GM18867 (cell line): ENCODE measurements at regions not wholly inside any gene's neighbourhood (a gene's known extent, or its start where the extent isn't known, plus 50 kb on each side); places are given as distances from the start of the nearest gene placed in this dataset.
"Not testable (repeated sequence)": the region's sequence is repeated elsewhere in the genome, so short reads cannot be mapped to it uniquely, and the experiment has no call there.

Source experiments
- ATAC-seq: cut with Tn5 transposase; IDR thresholded peaks from one replicate; pipeline ENCODE4 v1.9.1; 2021; ENCODE audit warnings: mild to moderate bottlenecking, moderate library complexity; ENCODE audit not compliant: unreplicated experiment

GRCh38 chr4:58871509-58871908 is 1761.3 kb upstream of the IGFBP7 start:
- ATAC-seq: no peak

DNA sequence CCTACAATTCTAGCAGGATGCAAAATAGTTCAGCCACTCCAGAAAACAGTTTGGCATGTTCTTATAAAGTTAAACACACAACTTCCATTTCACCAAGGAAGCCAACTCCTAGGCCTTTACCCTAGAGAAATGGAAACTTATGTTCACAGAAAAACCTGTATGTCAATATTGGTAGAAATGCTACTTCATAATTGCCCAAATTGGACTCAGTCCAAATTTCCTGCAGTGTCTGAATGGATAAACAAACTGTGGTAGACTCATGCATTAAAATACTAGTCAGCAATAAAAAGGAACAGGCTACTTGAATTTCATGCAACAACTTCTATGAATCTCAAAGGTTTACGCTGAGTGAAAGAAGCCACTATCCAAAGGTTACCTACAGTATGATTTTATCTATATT is 1738.8 kb upstream of the IGFBP7 start:
- no peak for ATAC-seq

DNA sequence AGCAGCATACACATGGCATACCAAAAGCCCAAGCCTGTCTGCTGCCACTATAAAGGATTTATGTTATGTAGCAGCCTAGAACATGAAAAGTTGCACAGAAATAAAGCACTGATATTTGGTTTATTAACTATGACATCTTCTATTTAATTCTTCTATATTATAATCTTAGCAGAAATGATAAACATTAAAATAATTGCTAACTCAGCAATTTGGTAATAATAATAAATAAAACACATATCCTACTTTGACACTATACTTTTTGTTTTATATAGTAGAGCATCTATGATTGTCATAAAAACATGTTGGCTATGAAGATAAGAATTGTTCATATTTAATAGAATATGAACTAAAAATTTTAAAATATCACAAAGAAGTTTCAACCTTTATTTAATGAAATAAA is 1733.3 kb upstream of the IGFBP7 start:
- ATAC-seq: no peak

GRCh38 chr4:58833126-58833525 is 1722.9 kb upstream of the IGFBP7 start:
- ATAC-seq: no peak

DNA sequence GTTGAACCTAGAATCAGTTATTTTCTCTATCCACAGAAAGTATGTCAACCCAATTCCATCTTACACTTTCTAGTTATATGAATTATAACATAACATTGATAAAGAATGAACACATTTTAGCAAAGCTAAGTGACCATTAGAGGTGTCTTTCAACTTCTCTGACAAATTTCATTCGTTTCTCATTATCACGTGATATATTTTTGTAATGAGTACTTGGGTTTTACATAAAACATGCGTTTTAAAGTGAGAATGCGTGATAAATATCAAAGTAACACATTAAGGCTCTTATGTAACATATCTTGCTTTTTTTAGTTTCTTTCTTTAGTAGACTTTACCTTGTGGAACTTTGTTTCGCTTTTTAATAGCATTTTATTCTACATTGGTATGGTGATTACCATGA is 1715.1 kb upstream of the IGFBP7 start:
- no peak for ATAC-seq

GRCh38 chr4:58818560-58818959 is 1708.4 kb upstream of the IGFBP7 start:
- not testable (repeated sequence) for ATAC-seq

DNA sequence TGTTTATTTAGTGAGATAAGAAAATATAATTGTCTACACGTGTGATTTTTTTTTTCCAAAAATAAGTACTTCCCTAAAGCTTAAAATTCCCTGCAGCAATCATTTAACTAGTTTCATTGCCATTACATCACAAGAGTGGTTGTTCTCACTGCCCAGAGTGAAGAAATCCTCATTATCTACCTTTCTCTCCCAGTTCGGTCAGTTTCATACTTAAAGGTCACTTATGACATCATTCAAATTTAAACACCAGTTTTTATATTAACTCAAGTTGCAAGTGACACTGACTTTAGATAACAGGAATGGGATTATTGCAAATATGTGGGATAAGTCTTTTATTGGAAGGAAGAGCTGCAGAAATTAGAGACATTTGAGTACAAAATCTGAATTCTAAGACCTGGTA is 1699.8 kb upstream of the IGFBP7 start:
- ATAC-seq: no peak

- no peak for ATAC-seq
Observed at GRCh38 chr4:58809366-58809765, 1699.2 kb upstream of the IGFBP7 start.

DNA sequence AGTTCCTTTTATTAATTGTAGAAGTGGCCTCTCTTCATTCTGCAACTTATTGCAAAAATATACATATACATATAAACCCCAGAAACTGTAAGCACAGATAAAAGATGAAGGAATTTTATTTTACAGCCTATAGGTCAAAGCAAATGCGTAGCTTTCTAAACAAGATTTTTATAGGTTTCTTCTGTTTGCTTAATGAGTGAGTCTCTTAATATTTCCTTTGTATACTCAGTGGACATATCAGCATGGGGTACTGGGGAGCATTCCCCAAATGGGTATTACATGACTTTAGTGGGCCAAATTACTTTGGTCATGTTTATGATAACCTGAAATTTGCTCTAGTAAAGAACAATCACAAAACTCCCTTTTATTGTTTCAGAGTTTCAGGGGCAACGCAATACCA is 1698.6 kb upstream of the IGFBP7 start:
- ATAC-seq: no peak

GRCh38 chr4:58807843-58808615 is 1697.8 kb upstream of the IGFBP7 start:
- ATAC-seq: no peak

DNA sequence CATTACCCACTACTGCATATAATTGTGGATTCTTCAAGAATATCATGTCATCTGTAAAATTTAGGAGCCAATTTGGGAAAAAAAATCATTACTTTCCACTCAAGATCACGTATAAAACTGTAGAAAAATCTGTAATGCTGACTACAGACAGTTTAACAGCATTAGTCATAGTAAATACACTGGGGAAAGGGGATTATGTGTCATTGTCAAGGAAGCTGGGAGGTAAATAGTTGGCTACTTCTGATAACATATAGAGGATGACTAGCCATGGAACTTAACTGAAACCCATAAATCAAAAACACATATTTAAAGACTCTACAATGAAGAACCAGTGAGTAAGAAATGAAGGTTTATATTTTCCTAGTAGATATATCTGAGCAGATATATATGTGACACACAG is 1666.4 kb upstream of the IGFBP7 start:
- no peak for ATAC-seq

- no peak for ATAC-seq
Observed at GRCh38 chr4:58767598-58767997, 1657.4 kb upstream of the IGFBP7 start.

GRCh38 chr4:58766763-58767162 is 1656.6 kb upstream of the IGFBP7 start:
- no peak for ATAC-seq

GRCh38 chr4:58761563-58761962 is 1651.4 kb upstream of the IGFBP7 start:
- no peak for ATAC-seq

DNA sequence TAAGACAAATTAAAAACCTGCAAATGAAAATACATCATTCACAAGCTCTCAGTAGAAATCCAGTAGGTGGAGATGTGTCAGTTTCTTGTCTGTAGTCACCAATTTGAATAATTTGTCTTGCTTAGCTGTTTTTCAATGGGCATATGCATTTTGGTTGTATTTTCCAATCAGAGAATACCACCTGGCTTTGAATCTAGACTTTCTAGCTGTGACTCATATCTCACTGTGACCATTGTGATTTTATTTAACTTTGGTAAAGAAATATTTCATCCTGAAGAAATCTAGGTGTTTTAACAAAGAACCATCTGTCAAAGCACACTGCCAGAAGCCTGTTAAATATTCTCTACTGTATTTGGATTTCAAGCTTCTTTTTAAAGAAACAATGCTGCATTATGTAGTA is 1650.6 kb upstream of the IGFBP7 start:
- no peak for ATAC-seq

- no peak for ATAC-seq
Observed at GRCh38 chr4:58760100-58760499, 1649.9 kb upstream of the IGFBP7 start.

DNA sequence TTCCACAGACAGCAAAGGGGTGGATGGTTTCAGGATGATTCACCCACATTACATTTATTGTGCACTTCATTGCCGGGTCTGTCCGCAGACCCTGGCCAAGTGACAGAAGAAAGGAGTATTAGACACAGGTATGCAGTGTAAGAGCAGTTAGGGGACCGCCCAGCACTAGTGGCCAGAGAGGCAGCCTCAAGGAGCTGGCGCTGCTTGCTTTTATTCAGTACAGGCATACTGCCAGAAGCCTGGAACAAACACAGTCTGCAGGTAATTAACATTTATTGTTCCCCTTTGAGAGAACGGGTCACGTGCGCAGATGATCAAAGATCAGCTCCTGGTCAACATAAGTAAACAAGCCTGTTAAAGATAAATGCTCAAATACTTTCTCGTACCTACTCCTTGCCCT is 1639.0 kb upstream of the IGFBP7 start:
- ATAC-seq: no peak

GRCh38 chr4:58740897-58741296 is 1630.7 kb upstream of the IGFBP7 start:
- ATAC-seq: no peak

- no peak for ATAC-seq
Observed at GRCh38 chr4:58739275-58739674, 1629.1 kb upstream of the IGFBP7 start.

DNA sequence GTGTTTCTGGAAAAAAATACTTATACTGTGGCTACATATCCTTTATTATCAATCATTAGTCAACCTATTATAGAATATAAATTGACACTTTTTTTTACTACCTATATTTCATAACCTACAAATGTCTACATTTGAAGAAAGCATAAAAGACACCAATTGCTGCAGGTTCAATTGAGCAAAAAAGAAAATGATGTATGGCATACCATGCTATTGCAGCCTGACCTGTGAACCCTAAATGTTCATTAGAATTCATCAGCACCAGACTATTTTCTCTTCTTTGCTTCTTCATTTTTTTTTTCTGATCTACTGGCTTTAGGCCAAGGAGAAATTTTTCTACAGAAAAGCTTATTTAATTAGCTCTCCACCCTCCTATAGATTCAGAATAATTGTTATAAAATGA is 1628.2 kb upstream of the IGFBP7 start:
- ATAC-seq: no peak

DNA sequence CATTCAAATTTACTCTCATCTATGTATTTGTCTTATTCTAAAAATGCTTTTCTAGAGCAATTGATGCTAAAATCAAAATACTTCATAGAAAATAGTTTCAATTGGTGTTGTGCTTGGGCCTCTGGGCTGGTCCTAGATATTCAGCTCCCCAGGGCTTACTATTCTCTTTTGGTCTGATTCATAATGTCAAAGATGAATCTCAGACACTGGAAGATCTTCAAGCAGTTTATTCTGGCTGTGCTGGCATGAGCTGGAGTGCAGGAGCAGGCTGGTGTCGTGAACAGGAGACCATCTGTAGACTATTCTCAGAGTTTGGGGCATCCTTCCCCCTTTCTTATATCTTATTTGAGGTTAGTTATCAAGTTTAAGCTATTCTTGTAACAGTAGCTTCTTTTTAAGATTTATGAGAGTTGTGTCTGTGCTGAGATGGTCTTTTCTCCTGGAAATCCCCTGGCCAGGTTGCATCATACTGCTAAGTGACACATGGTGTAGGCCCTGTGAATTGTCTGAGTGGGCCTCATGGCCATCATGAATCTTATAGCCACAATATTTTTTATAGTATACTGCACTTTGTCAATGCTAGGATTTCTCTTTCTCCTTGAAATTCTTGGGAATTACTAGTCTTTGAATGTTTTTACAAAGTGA is 1624.0 kb upstream of the IGFBP7 start:
- no peak for ATAC-seq

DNA sequence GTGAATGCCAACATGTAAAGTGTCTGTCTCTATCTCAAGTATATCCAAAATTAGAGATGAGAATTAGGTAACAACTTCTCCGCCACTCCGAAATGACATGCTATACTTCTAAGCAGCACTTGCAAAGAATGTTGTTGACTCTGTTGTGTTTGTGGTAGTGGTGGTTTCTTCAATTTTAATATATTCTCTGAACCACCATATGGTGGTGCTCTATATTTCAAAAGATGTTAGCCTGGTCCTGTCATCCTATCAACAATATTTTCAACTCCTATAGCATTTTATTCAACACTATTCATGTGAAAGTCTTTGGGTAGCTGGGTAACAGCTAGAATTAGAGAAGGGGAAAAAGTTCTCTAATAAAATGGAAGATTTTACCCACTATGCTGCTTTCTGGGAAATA is 1622.8 kb upstream of the IGFBP7 start:
- no peak for ATAC-seq

GRCh38 chr4:58723954-58724353 is 1613.8 kb upstream of the IGFBP7 start:
- no peak for ATAC-seq
